GM23338 (cell line): ENCODE measurements at regions not wholly inside any gene's neighbourhood (a gene's known extent, or its start where the extent isn't known, plus 50 kb on each side); places are given as distances from the start of the nearest gene placed in this dataset.

ENCODE experiments used
- CREB1 ChIP-seq: fragments of 250-450 bp; sonication (Bioruptor Pico); IDR thresholded peaks from 2 replicates; pipeline ENCODE4 v1.5.0; 2020; ENCODE audit warnings: low read depth, mild to moderate bottlenecking, moderate library complexity
- EZH2 ChIP-seq: fragments of 200-600 bp; sonication (generic); IDR thresholded peaks from one replicate; pipeline ENCODE4 v1.8.0; 2017; ENCODE audit warnings: antibody characterized with exemption, mild to moderate bottlenecking, low read depth; ENCODE audit not compliant: unreplicated experiment
- EZH2phosphoT487 ChIP-seq: fragments of 200-600 bp; sonication (generic); IDR thresholded peaks from one replicate; pipeline ENCODE4 v1.8.1; 2018; ENCODE audit warnings: antibody characterized with exemption; ENCODE audit not compliant: unreplicated experiment
- JUNB ChIP-seq: IDR thresholded peaks from one replicate; pipeline ENCODE4 v1.6.1; 2016; ENCODE audit warnings: antibody characterized with exemption; ENCODE audit not compliant: unreplicated experiment
- NANOG ChIP-seq: IDR thresholded peaks from 2 replicates; pipeline ENCODE4 v1.6.1; 2016; ENCODE audit warnings: antibody characterized with exemption, borderline replicate concordance
- POLR2AphosphoS5 ChIP-seq: IDR thresholded peaks from 2 replicates; pipeline ENCODE4 v1.6.1; 2016; ENCODE audit warnings: antibody characterized with exemption, low read depth
- STAT1 ChIP-seq: IDR thresholded peaks from one replicate; pipeline ENCODE4 v1.6.1; 2016; ENCODE audit warnings: antibody characterized with exemption; ENCODE audit not compliant: unreplicated experiment
- ZNF331 ChIP-seq: fragments of 250-450 bp; sonication (Bioruptor Pico); IDR thresholded peaks from 2 replicates; pipeline ENCODE4 v1.5.0; 2020; ENCODE audit warnings: low read depth, mild to moderate bottlenecking, moderate library complexity
- TF ChIP-seq, protein P1 (sequence below), 2 experiments: fragments of 200-600 bp in 1 of 2; sonication (generic) in 1 of 2; conservative IDR thresholded peaks; 2 replicates each; pipeline versions ENCODE4 v1.5.1 to v1.6.1; 2016 to 2017; ENCODE audit warnings: antibody characterized with exemption in 2 of 2, low read depth in 2 of 2, mild to moderate bottlenecking in 2 of 2, moderate library complexity in 1 of 2
- TF ChIP-seq, protein P2 (sequence below): IDR thresholded peaks from one replicate; pipeline ENCODE4 v1.6.1; 2018; ENCODE audit warnings: antibody characterized with exemption; ENCODE audit not compliant: unreplicated experiment
- TF ChIP-seq, protein P3 (sequence below): IDR thresholded peaks from 2 replicates; pipeline ENCODE4 v1.6.1; 2016; ENCODE audit warnings: antibody characterized with exemption
- TF ChIP-seq, protein P4 (sequence below): fragments of 250-450 bp; sonication (Bioruptor Pico); IDR thresholded peaks from 2 replicates; pipeline ENCODE4 v1.5.0; 2020; ENCODE audit warnings: mild to moderate bottlenecking, moderate library complexity

DNA sequence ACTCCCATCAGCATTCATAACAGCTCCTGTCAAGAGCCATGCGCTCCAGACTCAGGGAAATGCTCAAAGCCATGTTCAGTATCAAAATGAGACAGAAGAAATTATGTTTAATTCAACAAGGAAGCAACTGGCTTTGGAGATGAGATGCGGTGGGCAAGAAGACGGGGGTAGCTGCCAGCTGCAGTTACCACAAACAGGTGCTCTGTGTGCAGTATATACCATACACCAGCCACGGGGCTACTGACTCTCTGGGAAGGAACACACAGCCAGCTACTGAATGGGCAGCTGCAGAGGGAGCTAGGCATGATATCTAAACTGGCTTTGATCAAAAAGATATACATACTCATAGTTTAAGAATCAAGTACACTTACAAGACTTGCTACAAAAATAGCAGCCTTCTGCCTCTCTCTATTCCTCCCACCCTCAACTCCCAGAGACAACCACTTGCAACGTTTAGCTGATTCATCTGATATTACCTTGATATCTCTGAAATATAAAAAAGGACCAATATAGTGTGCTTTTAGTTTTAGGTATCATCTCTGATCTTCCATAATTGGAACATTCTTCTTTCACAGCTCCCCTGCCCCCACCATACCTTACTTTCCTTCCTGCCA, 593.0 kb downstream of the UQCRFS1 start:
- TF ChIP-seq POLR2AphosphoS5 = no peak
- TF ChIP-seq EZH2 = no peak
- no peak for TF ChIP-seq JUNB
- TF ChIP-seq, protein P1, sequence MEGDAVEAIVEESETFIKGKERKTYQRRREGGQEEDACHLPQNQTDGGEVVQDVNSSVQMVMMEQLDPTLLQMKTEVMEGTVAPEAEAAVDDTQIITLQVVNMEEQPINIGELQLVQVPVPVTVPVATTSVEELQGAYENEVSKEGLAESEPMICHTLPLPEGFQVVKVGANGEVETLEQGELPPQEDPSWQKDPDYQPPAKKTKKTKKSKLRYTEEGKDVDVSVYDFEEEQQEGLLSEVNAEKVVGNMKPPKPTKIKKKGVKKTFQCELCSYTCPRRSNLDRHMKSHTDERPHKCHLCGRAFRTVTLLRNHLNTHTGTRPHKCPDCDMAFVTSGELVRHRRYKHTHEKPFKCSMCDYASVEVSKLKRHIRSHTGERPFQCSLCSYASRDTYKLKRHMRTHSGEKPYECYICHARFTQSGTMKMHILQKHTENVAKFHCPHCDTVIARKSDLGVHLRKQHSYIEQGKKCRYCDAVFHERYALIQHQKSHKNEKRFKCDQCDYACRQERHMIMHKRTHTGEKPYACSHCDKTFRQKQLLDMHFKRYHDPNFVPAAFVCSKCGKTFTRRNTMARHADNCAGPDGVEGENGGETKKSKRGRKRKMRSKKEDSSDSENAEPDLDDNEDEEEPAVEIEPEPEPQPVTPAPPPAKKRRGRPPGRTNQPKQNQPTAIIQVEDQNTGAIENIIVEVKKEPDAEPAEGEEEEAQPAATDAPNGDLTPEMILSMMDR (conservative IDR thresholded peaks at IDR 0.05; ENCODE audit: low read depth in 2 of 2) = no peak
- TF ChIP-seq ZNF331 (CRISPR knock-in tag) = no peak
- no peak for TF ChIP-seq EZH2phosphoT487
- TF ChIP-seq, protein P2, sequence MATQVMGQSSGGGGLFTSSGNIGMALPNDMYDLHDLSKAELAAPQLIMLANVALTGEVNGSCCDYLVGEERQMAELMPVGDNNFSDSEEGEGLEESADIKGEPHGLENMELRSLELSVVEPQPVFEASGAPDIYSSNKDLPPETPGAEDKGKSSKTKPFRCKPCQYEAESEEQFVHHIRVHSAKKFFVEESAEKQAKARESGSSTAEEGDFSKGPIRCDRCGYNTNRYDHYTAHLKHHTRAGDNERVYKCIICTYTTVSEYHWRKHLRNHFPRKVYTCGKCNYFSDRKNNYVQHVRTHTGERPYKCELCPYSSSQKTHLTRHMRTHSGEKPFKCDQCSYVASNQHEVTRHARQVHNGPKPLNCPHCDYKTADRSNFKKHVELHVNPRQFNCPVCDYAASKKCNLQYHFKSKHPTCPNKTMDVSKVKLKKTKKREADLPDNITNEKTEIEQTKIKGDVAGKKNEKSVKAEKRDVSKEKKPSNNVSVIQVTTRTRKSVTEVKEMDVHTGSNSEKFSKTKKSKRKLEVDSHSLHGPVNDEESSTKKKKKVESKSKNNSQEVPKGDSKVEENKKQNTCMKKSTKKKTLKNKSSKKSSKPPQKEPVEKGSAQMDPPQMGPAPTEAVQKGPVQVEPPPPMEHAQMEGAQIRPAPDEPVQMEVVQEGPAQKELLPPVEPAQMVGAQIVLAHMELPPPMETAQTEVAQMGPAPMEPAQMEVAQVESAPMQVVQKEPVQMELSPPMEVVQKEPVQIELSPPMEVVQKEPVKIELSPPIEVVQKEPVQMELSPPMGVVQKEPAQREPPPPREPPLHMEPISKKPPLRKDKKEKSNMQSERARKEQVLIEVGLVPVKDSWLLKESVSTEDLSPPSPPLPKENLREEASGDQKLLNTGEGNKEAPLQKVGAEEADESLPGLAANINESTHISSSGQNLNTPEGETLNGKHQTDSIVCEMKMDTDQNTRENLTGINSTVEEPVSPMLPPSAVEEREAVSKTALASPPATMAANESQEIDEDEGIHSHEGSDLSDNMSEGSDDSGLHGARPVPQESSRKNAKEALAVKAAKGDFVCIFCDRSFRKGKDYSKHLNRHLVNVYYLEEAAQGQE = no peak
- TF ChIP-seq STAT1 = no peak
- TF ChIP-seq, protein P3, sequence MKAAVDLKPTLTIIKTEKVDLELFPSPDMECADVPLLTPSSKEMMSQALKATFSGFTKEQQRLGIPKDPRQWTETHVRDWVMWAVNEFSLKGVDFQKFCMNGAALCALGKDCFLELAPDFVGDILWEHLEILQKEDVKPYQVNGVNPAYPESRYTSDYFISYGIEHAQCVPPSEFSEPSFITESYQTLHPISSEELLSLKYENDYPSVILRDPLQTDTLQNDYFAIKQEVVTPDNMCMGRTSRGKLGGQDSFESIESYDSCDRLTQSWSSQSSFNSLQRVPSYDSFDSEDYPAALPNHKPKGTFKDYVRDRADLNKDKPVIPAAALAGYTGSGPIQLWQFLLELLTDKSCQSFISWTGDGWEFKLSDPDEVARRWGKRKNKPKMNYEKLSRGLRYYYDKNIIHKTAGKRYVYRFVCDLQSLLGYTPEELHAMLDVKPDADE = no peak
- no peak for TF ChIP-seq CREB1
- TF ChIP-seq, protein P4, sequence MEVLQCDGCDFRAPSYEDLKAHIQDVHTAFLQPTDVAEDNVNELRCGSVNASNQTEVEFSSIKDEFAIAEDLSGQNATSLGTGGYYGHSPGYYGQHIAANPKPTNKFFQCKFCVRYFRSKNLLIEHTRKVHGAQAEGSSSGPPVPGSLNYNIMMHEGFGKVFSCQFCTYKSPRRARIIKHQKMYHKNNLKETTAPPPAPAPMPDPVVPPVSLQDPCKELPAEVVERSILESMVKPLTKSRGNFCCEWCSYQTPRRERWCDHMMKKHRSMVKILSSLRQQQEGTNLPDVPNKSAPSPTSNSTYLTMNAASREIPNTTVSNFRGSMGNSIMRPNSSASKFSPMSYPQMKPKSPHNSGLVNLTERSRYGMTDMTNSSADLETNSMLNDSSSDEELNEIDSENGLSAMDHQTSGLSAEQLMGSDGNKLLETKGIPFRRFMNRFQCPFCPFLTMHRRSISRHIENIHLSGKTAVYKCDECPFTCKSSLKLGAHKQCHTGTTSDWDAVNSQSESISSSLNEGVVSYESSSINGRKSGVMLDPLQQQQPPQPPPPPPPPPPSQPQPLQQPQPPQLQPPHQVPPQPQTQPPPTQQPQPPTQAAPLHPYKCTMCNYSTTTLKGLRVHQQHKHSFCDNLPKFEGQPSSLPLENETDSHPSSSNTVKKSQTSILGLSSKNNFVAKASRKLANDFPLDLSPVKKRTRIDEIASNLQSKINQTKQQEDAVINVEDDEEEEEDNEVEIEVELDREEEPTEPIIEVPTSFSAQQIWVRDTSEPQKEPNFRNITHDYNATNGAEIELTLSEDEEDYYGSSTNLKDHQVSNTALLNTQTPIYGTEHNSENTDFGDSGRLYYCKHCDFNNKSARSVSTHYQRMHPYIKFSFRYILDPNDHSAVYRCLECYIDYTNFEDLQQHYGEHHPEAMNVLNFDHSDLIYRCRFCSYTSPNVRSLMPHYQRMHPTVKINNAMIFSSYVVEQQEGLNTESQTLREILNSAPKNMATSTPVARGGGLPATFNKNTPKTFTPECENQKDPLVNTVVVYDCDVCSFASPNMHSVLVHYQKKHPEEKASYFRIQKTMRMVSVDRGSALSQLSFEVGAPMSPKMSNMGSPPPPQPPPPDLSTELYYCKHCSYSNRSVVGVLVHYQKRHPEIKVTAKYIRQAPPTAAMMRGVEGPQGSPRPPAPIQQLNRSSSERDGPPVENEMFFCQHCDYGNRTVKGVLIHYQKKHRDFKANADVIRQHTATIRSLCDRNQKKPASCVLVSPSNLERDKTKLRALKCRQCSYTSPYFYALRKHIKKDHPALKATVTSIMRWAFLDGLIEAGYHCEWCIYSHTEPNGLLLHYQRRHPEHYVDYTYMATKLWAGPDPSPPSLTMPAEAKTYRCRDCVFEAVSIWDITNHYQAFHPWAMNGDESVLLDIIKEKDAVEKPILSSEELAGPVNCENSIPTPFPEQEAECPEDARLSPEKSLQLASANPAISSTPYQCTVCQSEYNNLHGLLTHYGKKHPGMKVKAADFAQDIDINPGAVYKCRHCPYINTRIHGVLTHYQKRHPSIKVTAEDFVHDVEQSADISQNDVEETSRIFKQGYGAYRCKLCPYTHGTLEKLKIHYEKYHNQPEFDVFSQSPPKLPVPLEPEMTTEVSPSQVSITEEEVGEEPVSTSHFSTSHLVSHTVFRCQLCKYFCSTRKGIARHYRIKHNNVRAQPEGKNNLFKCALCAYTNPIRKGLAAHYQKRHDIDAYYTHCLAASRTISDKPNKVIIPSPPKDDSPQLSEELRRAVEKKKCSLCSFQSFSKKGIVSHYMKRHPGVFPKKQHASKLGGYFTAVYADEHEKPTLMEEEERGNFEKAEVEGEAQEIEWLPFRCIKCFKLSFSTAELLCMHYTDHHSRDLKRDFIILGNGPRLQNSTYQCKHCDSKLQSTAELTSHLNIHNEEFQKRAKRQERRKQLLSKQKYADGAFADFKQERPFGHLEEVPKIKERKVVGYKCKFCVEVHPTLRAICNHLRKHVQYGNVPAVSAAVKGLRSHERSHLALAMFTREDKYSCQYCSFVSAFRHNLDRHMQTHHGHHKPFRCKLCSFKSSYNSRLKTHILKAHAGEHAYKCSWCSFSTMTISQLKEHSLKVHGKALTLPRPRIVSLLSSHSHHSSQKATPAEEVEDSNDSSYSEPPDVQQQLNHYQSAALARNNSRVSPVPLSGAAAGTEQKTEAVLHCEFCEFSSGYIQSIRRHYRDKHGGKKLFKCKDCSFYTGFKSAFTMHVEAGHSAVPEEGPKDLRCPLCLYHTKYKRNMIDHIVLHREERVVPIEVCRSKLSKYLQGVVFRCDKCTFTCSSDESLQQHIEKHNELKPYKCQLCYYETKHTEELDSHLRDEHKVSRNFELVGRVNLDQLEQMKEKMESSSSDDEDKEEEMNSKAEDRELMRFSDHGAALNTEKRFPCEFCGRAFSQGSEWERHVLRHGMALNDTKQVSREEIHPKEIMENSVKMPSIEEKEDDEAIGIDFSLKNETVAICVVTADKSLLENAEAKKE = no peak
- no peak for TF ChIP-seq NANOG
